T-cell (primary cell): ENCODE measurements at regions not wholly inside any gene's neighbourhood (a gene's known extent, or its start where the extent isn't known, plus 50 kb on each side); places are given as distances from the start of the nearest gene placed in this dataset.

Experiments
- ATAC-seq, 4 experiments: fragments of 200-7000 bp in 3 of 4; fragments of 150-1000 bp in 1 of 4; cut with Tn5 transposase; replicated peaks in 1 of 4; 1 replicate in 3 of 4; 2 replicates in 1 of 4; pipeline ENCODE4 v1.10.0; 2021; ENCODE audit warnings: moderate library complexity in 3 of 4, mild to moderate bottlenecking in 2 of 4, moderate number of reproducible peaks in 1 of 4
- CTCF ChIA-PET, 2 donors: fragments of 300-600 bp; sonication (Branson Sonifier 250); formaldehyde crosslinking; loops; one replicate each; lab custom pipeline; 2022; ENCODE audit warnings: antibody characterized with exemption in 2 of 2; lab: Charles Lee
- POLR2A ChIA-PET, 2 donors: fragments of 300-600 bp; sonication (Branson Sonifier 250); formaldehyde crosslinking; loops; one replicate each; lab custom pipeline; 2022; ENCODE audit warnings: antibody characterized with exemption in 2 of 2; lab: Charles Lee
- DNase-seq, 35 experiments: peaks; one replicate each; pipeline versions ENCODE4 v3.0.0 to v3.0.0-alpha.2; 2013 to 2023
- H3K27ac ChIP-seq: one replicate; pipeline ENCODE4 v1.5.1; 2013; ENCODE audit warnings: low read length
- H3K27me3 ChIP-seq, 2 experiments: replicated peaks in 1 of 2; 1 replicate in 1 of 2; 2 replicates in 1 of 2; pipeline versions ENCODE4 v1.6.1 to v1.7.0; 2013; ENCODE audit warnings: low read length in 1 of 2, mixed read lengths in 1 of 2; ENCODE audit not compliant: control insufficient read depth in 2 of 2, insufficient read depth in 2 of 2; ENCODE audit errors: extremely low read depth in 1 of 2
- H3K36me3 ChIP-seq, 2 donors: 1 replicate in 1 of 2; 2 replicates in 1 of 2; pipeline versions ENCODE4 v1.6.1 to v1.7.0; 2013; ENCODE audit warnings: low read length in 1 of 2; ENCODE audit not compliant: control insufficient read depth in 2 of 2, insufficient read depth in 1 of 2; ENCODE audit errors: extremely low read depth in 1 of 2
- H3K4me1 ChIP-seq, 2 experiments: 1 replicate in 1 of 2; 2 replicates in 1 of 2; pipeline versions ENCODE4 v1.6.1 to v1.7.0; 2013; ENCODE audit warnings: low read length in 2 of 2, mixed read lengths in 1 of 2; ENCODE audit not compliant: insufficient read depth in 2 of 2, control insufficient read depth in 1 of 2; ENCODE audit errors: extremely low read depth in 1 of 2
- H3K4me3 ChIP-seq, 2 donors: 1 replicate in 1 of 2; 2 replicates in 1 of 2; pipeline versions ENCODE4 v1.5.1 to v1.7.0; 2013; ENCODE audit warnings: mild to moderate bottlenecking in 2 of 2, low read length in 1 of 2, moderate library complexity in 1 of 2; ENCODE audit not compliant: control insufficient read depth in 1 of 2; ENCODE audit errors: extremely low read depth in 1 of 2
- H3K9me3 ChIP-seq: 2 replicates; pipeline ENCODE4 v1.7.0; 2013
- H3K27ac Mint-ChIP-seq, 2 donors: one replicate each; pipeline ENCODE4 v1.8.0; 2020 to 2021; ENCODE audit warnings: mild to moderate bottlenecking in 2 of 2, mixed read lengths in 2 of 2
- H3K27me3 Mint-ChIP-seq, 2 donors: one replicate each; pipeline ENCODE4 v1.8.0; 2021 to 2022; ENCODE audit warnings: mixed read lengths in 2 of 2
- H3K36me3 Mint-ChIP-seq: one replicate; pipeline ENCODE4 v1.8.0; 2021; ENCODE audit warnings: mixed read lengths
- H3K4me1 Mint-ChIP-seq, 3 donors: one replicate each; pipeline ENCODE4 v1.8.0; 2020 to 2022; ENCODE audit warnings: mixed read lengths in 3 of 3, mild to moderate bottlenecking in 1 of 3
- H3K4me3 Mint-ChIP-seq, 3 donors: one replicate each; pipeline ENCODE4 v1.8.0; 2020 to 2022; ENCODE audit warnings: mild to moderate bottlenecking in 3 of 3, mixed read lengths in 3 of 3, moderate library complexity in 3 of 3
- H3K9me3 Mint-ChIP-seq, 3 donors: one replicate each; pipeline ENCODE4 v1.8.0; 2020 to 2022; ENCODE audit warnings: mixed read lengths in 3 of 3
- WGBS: methylation state at CpG from one replicate; pipeline ENCODE4 v1.1.5; 2013; ENCODE audit warnings: missing lambda C conversion rate; ENCODE audit not compliant: insufficient coverage; 5-methylcytosine and 5-hydroxymethylcytosine counted together

DNA sequence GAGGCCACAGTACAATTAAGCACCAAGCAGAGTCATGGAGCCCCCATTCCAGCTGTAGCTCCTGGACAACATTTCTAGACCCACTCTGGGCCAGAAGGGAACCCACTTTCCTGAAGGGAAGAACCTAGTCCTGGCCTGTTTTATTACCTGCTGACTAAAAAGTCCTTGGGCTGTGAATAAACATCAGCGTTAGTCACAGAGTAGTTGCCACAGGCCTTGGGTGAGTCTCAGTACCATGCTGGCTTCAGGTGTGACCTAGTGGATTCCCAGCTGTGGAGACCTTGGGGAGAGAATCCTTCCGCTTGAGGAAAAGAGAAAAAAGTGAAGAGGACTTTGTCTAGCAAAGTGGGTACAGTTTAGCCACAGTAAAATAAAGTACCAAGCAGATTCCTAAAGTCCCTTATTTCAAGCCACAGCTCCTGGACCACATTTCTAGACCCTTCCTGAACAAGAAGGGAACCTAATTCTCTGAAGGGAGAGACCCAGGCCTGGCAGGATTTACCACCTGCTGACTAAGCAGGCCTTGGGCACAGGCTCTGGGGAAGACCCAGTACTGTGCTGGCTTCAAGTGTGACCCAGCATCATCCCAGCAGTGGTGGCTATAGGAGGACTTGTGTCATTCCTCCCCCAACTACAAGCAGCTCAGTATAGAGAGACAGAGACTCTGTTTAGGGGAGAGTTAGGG, 118.3 kb upstream of the KCNH8 start:
- Mint-ChIP-seq H3K4me3 (no peak overlapping the region), H3K36me3 (no peaks in the 10 kb centered on the region), H3K27me3 (peaks cover 3 to 19% of the 10 kb centered on the region in 2 donors), H3K4me1 (peaks cover 0 to 5% (median 0%) of the 10 kb centered on the region in 3 donors), H3K9me3 (no peaks in the 10 kb centered on the region), H3K27ac (no peak overlapping the region)
- CTCF ChIA-PET, result interaction anchor here (0.5 to 0.8 kb wide), 2 partner anchors 1393 to 1772 kb away, joined by 3 to 12 read pairs; no protein-coding TSS in a partner anchor
- ATAC-seq (peak in 2 of 4 experiments; percentile 22 to 23), DNase-seq (no peak)
- Histone ChIP-seq H3K4me1 (no peaks in the 10 kb centered on the region), H3K36me3 (no peaks in the 10 kb centered on the region), H3K27me3 (no peaks in the 10 kb centered on the region), H3K9me3 (no peaks in the 10 kb centered on the region), H3K4me3 (no peak overlapping the region), H3K27ac (no peak overlapping the region)
- WGBS, result 93% methylated on average over 1 of the region's 2 CpGs
- POLR2A ChIA-PET, result interaction anchor here in 1 of 2 donors (0.5 kb wide), 1 partner anchor 1409 kb away, joined by 5 read pairs; no protein-coding TSS in a partner anchor

DNA sequence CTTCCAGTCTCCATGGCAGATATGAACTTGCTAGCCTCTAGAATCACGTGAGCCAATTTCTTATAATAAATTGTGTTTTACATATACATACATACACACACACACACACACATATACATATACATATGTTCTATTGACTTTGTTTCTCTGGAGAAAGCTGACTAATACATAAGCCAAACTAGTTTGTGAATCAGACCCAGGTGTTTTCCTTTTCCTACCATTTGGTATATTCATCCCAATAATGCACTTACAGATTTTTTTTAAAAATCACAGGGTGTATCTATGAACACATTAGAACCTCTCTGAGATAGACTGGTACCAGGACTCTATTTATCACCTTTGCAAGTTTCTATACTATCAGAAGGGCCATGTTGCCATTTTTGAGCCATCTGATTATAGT, 122.9 kb upstream of the KCNH8 start:
- no CpG with 5 or more reads among the region's 1 CpG for WGBS
- H3K9me3 Mint-ChIP-seq, result no peaks in the 10 kb centered on the region
- POLR2A ChIA-PET, result no interaction called here

GRCh38 chr3:19022546-19022945, 125.8 kb upstream of the KCNH8 start:
- ATAC-seq (no peak), DNase-seq (no peak)
- H3K4me1 Mint-ChIP-seq, result no peaks in the 10 kb centered on the region
- peaks cover 5 to 6% of the 10 kb centered on the region in 2 donors for H3K27me3 Mint-ChIP-seq
- no peak overlapping the region for H3K27ac ChIP-seq
- H3K27me3 ChIP-seq, result no peaks in the 10 kb centered on the region
- H3K4me3 ChIP-seq, result no peak overlapping the region
- no peak overlapping the region for H3K4me3 Mint-ChIP-seq
- H3K36me3 ChIP-seq, result no peaks in the 10 kb centered on the region
- no peak overlapping the region for H3K27ac Mint-ChIP-seq
- no peaks in the 10 kb centered on the region for H3K9me3 ChIP-seq
- H3K36me3 Mint-ChIP-seq, result no peaks in the 10 kb centered on the region
- WGBS, result no CpG with 5 or more reads among the region's 4 CpGs
- POLR2A ChIA-PET, result interaction anchor here in 1 of 2 donors (0.6 kb wide), 1 partner anchor 726 kb away, joined by 10 read pairs; no protein-coding TSS in a partner anchor
- CTCF ChIA-PET, result no interaction called here
- H3K9me3 Mint-ChIP-seq, result no peaks in the 10 kb centered on the region
- no peaks in the 10 kb centered on the region for H3K4me1 ChIP-seq

More for the DNA sequence above, 122.9 kb upstream of the KCNH8 start:
- no peaks in the 10 kb centered on the region for H3K27me3 ChIP-seq
- no peaks in the 10 kb centered on the region for H3K36me3 ChIP-seq
- H3K4me1 ChIP-seq, result no peaks in the 10 kb centered on the region
- H3K4me3 ChIP-seq, result no peak overlapping the region
- DNase-seq (no peak), ATAC-seq (no peak)
- CTCF ChIA-PET, result no interaction called here
- H3K4me3 Mint-ChIP-seq, result no peak overlapping the region
- H3K4me1 Mint-ChIP-seq, result peaks cover 0 to 2% (median 0%) of the 10 kb centered on the region in 3 donors
- no peak overlapping the region for H3K27ac ChIP-seq
- H3K27me3 Mint-ChIP-seq, result peaks cover 6 to 9% of the 10 kb centered on the region in 2 donors
- H3K36me3 Mint-ChIP-seq, result no peaks in the 10 kb centered on the region
- H3K9me3 ChIP-seq, result no peaks in the 10 kb centered on the region
- no peak overlapping the region for H3K27ac Mint-ChIP-seq

DNA sequence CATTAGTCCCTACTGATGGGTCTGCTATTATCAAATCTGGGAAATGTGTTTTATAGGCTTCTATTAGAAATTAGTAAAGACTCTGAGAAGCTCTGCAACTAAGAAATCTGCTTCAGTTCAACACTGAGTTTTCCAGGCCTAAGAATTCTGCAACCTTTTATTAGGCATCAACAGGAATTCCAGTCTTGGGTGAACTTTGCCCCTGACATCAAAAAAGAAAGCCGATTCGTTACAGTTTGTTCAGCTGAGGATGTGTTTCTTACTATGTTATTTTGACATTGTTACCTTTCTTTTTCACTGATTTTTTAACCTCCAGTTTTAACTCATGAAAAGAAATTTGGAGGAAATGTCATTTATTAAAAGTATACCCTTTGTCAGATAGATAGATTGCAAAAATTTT, 131.5 kb upstream of the KCNH8 start:
- ChIA-PET CTCF (no interaction called here), POLR2A (no interaction called here)
- Mint-ChIP-seq H3K27ac (no peak overlapping the region), H3K9me3 (no peaks in the 10 kb centered on the region), H3K27me3 (peaks cover 0 to 6% of the 10 kb centered on the region in 2 donors), H3K4me3 (no peak overlapping the region), H3K36me3 (no peaks in the 10 kb centered on the region), H3K4me1 (no peaks in the 10 kb centered on the region)
- no peaks in the 10 kb centered on the region for H3K9me3 ChIP-seq
- no peak overlapping the region for H3K4me3 ChIP-seq
- no peak for DNase-seq
- H3K36me3 ChIP-seq, result no peaks in the 10 kb centered on the region
- no CpG with 5 or more reads among the region's 2 CpGs for WGBS
- no peaks in the 10 kb centered on the region for H3K4me1 ChIP-seq
- ATAC-seq, result no peak
- no peaks in the 10 kb centered on the region for H3K27me3 ChIP-seq
- no peak overlapping the region for H3K27ac ChIP-seq

DNA sequence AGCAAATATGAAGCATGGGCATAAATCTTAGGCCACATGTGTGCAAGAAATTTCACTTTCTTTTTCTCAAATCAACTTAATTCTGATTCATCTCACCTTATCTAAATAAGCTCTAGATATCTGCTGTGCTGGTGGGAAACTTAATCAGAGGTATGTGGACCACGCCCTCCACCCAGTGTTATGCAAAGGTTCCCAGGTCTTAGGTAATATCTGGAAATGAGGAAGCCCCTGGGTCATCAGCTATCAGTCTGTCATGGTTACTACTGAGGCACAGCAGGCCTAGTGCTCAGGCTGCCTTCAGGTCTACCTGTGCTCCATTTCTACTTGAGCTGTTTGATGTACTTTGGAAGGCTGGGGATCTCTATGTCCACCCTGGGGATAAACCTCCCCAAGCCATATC, 134.4 kb upstream of the KCNH8 start:
- Mint-ChIP-seq H3K4me3 (no peak overlapping the region), H3K36me3 (no peaks in the 10 kb centered on the region), H3K27ac (no peak overlapping the region), H3K27me3 (no peaks in the 10 kb centered on the region), H3K9me3 (no peaks in the 10 kb centered on the region), H3K4me1 (no peaks in the 10 kb centered on the region)
- Histone ChIP-seq H3K4me1 (no peaks in the 10 kb centered on the region), H3K27ac (no peak overlapping the region), H3K9me3 (no peaks in the 10 kb centered on the region), H3K4me3 (no peak overlapping the region), H3K27me3 (no peaks in the 10 kb centered on the region), H3K36me3 (no peaks in the 10 kb centered on the region)
- WGBS, result no CpG with 5 or more reads among the region's 1 CpG
- ATAC-seq (no peak), DNase-seq (no peak)
- POLR2A ChIA-PET, result no interaction called here
- CTCF ChIA-PET, result no interaction called here

DNA sequence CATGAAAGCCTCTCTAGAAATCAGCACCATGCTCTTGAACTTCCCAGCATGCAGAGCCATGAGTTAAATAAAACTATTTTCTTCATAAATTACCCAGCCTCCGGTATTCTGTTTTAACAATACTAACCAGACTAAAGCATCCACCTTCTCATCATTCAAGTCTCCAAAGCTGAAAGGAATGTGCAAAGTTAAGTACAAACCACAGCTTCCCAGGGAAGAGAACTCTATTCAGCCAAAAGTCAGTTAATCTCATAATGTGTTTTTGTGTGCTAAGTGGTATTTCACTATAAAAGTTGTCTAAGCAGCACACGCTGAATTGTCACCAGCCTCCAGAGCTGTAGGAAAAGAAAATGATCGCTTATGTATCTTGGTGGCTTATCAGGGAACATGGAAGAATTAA, 135.5 kb upstream of the KCNH8 start:
- Histone ChIP-seq H3K36me3 (no peaks in the 10 kb centered on the region), H3K27me3 (no peaks in the 10 kb centered on the region), H3K4me1 (no peaks in the 10 kb centered on the region), H3K9me3 (no peaks in the 10 kb centered on the region), H3K4me3 (no peak overlapping the region), H3K27ac (no peak overlapping the region)
- Mint-ChIP-seq H3K27me3 (no peaks in the 10 kb centered on the region), H3K4me1 (no peaks in the 10 kb centered on the region), H3K27ac (no peak overlapping the region), H3K9me3 (no peaks in the 10 kb centered on the region), H3K36me3 (no peaks in the 10 kb centered on the region), H3K4me3 (no peak overlapping the region)
- 100% methylated on average over 1 of the region's 3 CpGs for WGBS
- DNase-seq, result no peak
- CTCF ChIA-PET, result interaction anchor here in 1 of 2 donors (0.6 kb wide), 1 partner anchor 1428 kb away, joined by 3 read pairs; no protein-coding TSS in a partner anchor
- POLR2A ChIA-PET, result no interaction called here
- no peak for ATAC-seq
